Progenitor cell of endocrine pancreas (in vitro differentiated cells): ENCODE measurements at regions not wholly inside any gene's neighbourhood (a gene's known extent, or its start where the extent isn't known, plus 50 kb on each side); places are given as distances from the start of the nearest gene placed in this dataset.
A peak's percentile ranks its signal among the peaks of the same experiment; 100 is the strongest.

Source experiments
- DNase-seq: peaks from one replicate; pipeline ENCODE4 v3.0.0; 2021; ENCODE audit warnings: low spot score; ENCODE audit not compliant: unreplicated experiment
- H3K27ac Mint-ChIP-seq: 2 replicates; pipeline ENCODE4 v1.8.0; 2021; ENCODE audit warnings: mild to moderate bottlenecking, moderate library complexity, mixed read lengths
- H3K27me3 Mint-ChIP-seq: 2 replicates; pipeline ENCODE4 v1.8.0; 2021; ENCODE audit warnings: mixed read lengths
- H3K36me3 Mint-ChIP-seq: 2 replicates; pipeline ENCODE4 v1.8.0; 2022; ENCODE audit warnings: mixed read lengths; ENCODE audit not compliant: insufficient read depth
- H3K4me1 Mint-ChIP-seq: 2 replicates; pipeline ENCODE4 v1.8.0; 2021; ENCODE audit warnings: low read depth, mixed read lengths
- H3K4me3 Mint-ChIP-seq: 2 replicates; pipeline ENCODE4 v1.8.0; 2021; ENCODE audit warnings: low read depth, mild to moderate bottlenecking, moderate library complexity, mixed read lengths
- H3K9me3 Mint-ChIP-seq: 2 replicates; pipeline ENCODE4 v1.8.0; 2021; ENCODE audit warnings: low read depth, mixed read lengths
- CTCF ChIP-seq: fragments of 200-600 bp; sonication (generic); IDR thresholded peaks from one replicate; pipeline ENCODE4 v1.5.0; 2021; ENCODE audit warnings: antibody characterized with exemption, mild to moderate bottlenecking; ENCODE audit not compliant: unreplicated experiment

GRCh38 chr1:4517186-4517954, 137.0 kb upstream of the AJAP1 start:
- peak overlapping the region; percentile 25 for H3K27ac Mint-ChIP-seq
- DNase-seq: no peak
- no peaks in the 10 kb centered on the region for H3K36me3 Mint-ChIP-seq
- no peak overlapping the region for H3K4me3 Mint-ChIP-seq
- peaks cover 31% of the 10 kb centered on the region for H3K27me3 Mint-ChIP-seq
- no peaks in the 10 kb centered on the region for H3K9me3 Mint-ChIP-seq
- TF ChIP-seq CTCF: peak; percentile 24
- peaks cover 24% of the 10 kb centered on the region for H3K4me1 Mint-ChIP-seq

- H3K9me3 Mint-ChIP-seq: no peaks in the 10 kb centered on the region
- no peak for DNase-seq
- peaks cover 24% of the 10 kb centered on the region for H3K4me1 Mint-ChIP-seq
- no peak for TF ChIP-seq CTCF
- H3K4me3 Mint-ChIP-seq: no peak overlapping the region
- no peaks in the 10 kb centered on the region for H3K36me3 Mint-ChIP-seq
- no peak overlapping the region for H3K27ac Mint-ChIP-seq
- H3K27me3 Mint-ChIP-seq: peaks cover 34% of the 10 kb centered on the region
These were observed 135.8 kb upstream of the AJAP1 start for GRCh38 chr1:4518621-4519020.

GRCh38 chr1:4519954-4520353, 134.5 kb upstream of the AJAP1 start:
- H3K4me3 Mint-ChIP-seq: no peak overlapping the region
- peaks cover 24% of the 10 kb centered on the region for H3K4me1 Mint-ChIP-seq
- no peaks in the 10 kb centered on the region for H3K9me3 Mint-ChIP-seq
- TF ChIP-seq CTCF: no peak
- H3K27ac Mint-ChIP-seq: no peak overlapping the region
- peaks cover 37% of the 10 kb centered on the region for H3K27me3 Mint-ChIP-seq
- H3K36me3 Mint-ChIP-seq: no peaks in the 10 kb centered on the region
- DNase-seq: no peak

- Mint-ChIP-seq H3K27ac (no peak overlapping the region), H3K4me3 (no peak overlapping the region), H3K27me3 (peaks cover 31% of the 10 kb centered on the region), H3K9me3 (no peaks in the 10 kb centered on the region), H3K4me1 (no peaks in the 10 kb centered on the region), H3K36me3 (no peaks in the 10 kb centered on the region)
- no peak for TF ChIP-seq CTCF
- DNase-seq: no peak
These were observed 130.9 kb upstream of the AJAP1 start for GRCh38 chr1:4523551-4523950.

GRCh38 chr1:4526747-4527146, 127.7 kb upstream of the AJAP1 start:
- Mint-ChIP-seq H3K27me3 (peaks cover 16% of the 10 kb centered on the region), H3K27ac (no peak overlapping the region), H3K4me1 (peaks cover 10% of the 10 kb centered on the region), H3K4me3 (no peak overlapping the region), H3K36me3 (no peaks in the 10 kb centered on the region), H3K9me3 (no peaks in the 10 kb centered on the region)
- no peak for DNase-seq
- TF ChIP-seq CTCF: no peak
